Thyroid gland (tissue), 4 donors: ENCODE measurements at regions not wholly inside any gene's neighbourhood (a gene's known extent, or its start where the extent isn't known, plus 50 kb on each side); places are given as distances from the start of the nearest gene placed in this dataset.
A peak's percentile ranks its signal among the peaks of the same experiment; 100 is the strongest.

ENCODE experiments used
- DNase-seq, 2 donors: peaks; one replicate each; pipeline ENCODE4 v3.0.0-alpha.2; 2019
- H3K27ac ChIP-seq, 3 donors: fragments of 200-600 bp; sonication (generic); 1 replicate in 2 of 3; 2 replicates in 1 of 3; pipeline ENCODE4 v1.5.1; 2016 to 2019; ENCODE audit warnings: mild to moderate bottlenecking in 1 of 3, moderate library complexity in 1 of 3
- H3K27me3 ChIP-seq: fragments of 200-600 bp; sonication (generic); one replicate; pipeline ENCODE4 v1.5.1; 2019
- H3K36me3 ChIP-seq, 2 donors: fragments of 200-600 bp; sonication (generic); one replicate each; pipeline ENCODE4 v1.5.1; 2016 to 2019
- H3K4me1 ChIP-seq, 2 donors: fragments of 200-600 bp; sonication (generic); one replicate each; pipeline ENCODE4 v1.5.1; 2017 to 2019
- H3K4me3 ChIP-seq, 3 donors: fragments of 200-600 bp; sonication (generic); replicated peaks in 1 of 3; 1 replicate in 2 of 3; 2 replicates in 1 of 3; pipeline ENCODE4 v1.5.1; 2016; ENCODE audit warnings: mild to moderate bottlenecking in 1 of 3
- H3K9me3 ChIP-seq: fragments of 200-600 bp; sonication (generic); one replicate; pipeline ENCODE4 v1.5.1; 2017
- CTCF ChIP-seq, 6 experiments: fragments of 200-600 bp in 3 of 6; fragments of 450-650 bp in 3 of 6; sonication (generic) in 3 of 6; IDR thresholded peaks; one replicate each; pipeline ENCODE4 v1.5.1; 2016 to 2019; ENCODE audit warnings: antibody characterized with exemption in 6 of 6, mild to moderate bottlenecking in 2 of 6, inconsistent platforms in 1 of 6, moderate library complexity in 1 of 6
- POLR2A ChIP-seq, 2 donors: fragments of 450-650 bp; IDR thresholded peaks; one replicate each; pipeline ENCODE4 v1.6.1; 2017; ENCODE audit warnings: antibody characterized with exemption in 2 of 2, mild to moderate bottlenecking in 2 of 2, moderate library complexity in 1 of 2
- WGBS, 2 donors: methylation state at CpG; one replicate each; pipeline ENCODE4 v1.1.5; 2017; 5-methylcytosine and 5-hydroxymethylcytosine counted together
- intact Hi-C: fragments of 100-400 bp; cut with DNase I; formaldehyde crosslinking; loops from one replicate; pipeline ENCODE4 v1.15.1; 2023

DNA sequence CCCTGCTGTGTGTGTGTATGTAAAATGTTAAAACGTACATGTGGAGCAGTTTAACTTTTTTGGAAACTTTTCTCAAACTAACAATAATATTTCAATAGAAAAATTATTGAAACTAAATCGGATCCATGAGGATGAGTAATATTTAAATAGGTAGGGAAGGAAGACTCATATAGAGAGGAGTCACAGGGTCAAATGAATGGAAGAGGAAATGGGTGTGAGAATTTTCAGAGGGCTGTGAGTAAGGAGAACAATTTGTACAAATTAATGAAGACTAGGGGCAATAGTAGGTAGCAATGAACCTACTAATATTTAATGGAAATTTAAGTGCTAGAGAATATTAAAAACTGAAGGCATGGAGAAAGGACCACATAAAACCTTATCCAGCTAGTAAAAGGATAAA is 290.7 kb upstream of the PCDH18 start:
- no peaks in the 10 kb centered on the region for H3K4me1 ChIP-seq
- H3K4me3 ChIP-seq: no peak overlapping the region
- no peaks in the 10 kb centered on the region for H3K36me3 ChIP-seq
- no peaks in the 10 kb centered on the region for H3K9me3 ChIP-seq
- H3K27me3 ChIP-seq: no peaks in the 10 kb centered on the region
- 86% methylated on average over 2 of the region's 2 CpGs for WGBS, 2 donors
- TF ChIP-seq CTCF (IDR thresholded peaks at IDR 0.05) (no peak), POLR2A (IDR thresholded peaks at IDR 0.05) (no peak)
- DNase-seq: no peak
- no peak overlapping the region for H3K27ac ChIP-seq
- intact Hi-C loops: no loop called here

DNA sequence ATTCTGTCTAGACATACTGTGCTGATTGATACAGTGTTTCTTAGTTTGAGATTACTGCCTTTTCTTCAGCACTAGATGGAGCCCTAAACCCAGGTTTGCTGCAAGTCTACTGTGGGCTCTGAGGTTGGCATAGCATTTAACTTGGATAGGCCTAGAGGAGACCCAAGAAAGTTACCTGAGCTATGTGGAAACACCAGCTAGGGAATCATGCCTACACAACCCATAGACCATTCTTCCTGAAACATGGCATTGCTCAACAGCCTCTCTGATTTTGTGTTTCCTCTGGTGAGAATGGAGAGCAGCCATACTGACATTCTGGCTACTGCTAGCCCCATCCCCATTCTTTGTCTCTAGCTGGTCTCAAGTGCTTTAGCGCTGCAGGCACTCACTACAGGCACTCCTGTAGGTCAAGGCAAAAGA is 287.7 kb upstream of the PCDH18 start:
- Histone ChIP-seq H3K4me1 (no peaks in the 10 kb centered on the region), H3K27ac (no peak overlapping the region), H3K4me3 (no peak overlapping the region), H3K9me3 (no peaks in the 10 kb centered on the region), H3K27me3 (no peaks in the 10 kb centered on the region), H3K36me3 (no peaks in the 10 kb centered on the region)
- DNase-seq: peak; percentile 8 to 29
- TF ChIP-seq CTCF (IDR thresholded peaks at IDR 0.05) (peak in 4 of 6 experiments; percentile 58 to 73 (median 68)), POLR2A (IDR thresholded peaks at IDR 0.05) (no peak)
- WGBS, 2 donors: 94 to 100% methylated on average over 1 of the region's 1 CpG
- intact Hi-C loops: loop anchor here (10.0 kb wide), 1 partner anchor 275 kb away; no protein-coding TSS in a partner anchor

DNA sequence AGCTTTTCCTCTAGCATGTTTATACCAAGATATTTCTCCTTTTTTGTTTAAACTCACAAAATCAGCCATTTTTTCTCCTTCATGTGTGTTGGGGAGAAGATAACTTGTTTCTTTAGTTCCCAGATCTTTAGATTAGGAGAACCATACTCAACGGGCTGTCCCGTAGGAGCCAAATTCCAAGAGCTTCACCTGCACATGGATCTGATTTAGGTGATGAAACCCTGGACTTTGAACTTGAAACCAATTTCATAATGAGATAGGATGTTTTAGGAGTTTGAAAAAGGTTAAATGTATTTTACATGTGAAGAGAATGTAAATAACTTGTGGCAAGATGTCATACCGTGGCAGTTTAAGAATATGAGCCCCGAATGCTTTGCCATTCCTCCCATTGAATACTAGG is 280.0 kb upstream of the PCDH18 start:
- H3K27ac ChIP-seq: no peak overlapping the region
- H3K36me3 ChIP-seq: no peaks in the 10 kb centered on the region
- H3K9me3 ChIP-seq: no peaks in the 10 kb centered on the region
- H3K4me3 ChIP-seq: no peak overlapping the region
- intact Hi-C loops: loop anchor here (10.0 kb wide), 1 partner anchor 283 kb away; no protein-coding TSS in a partner anchor
- 93 to 95% methylated on average over 4 of the region's 4 CpGs for WGBS, 2 donors
- TF ChIP-seq CTCF (IDR thresholded peaks at IDR 0.05) (no peak), POLR2A (IDR thresholded peaks at IDR 0.05) (no peak)
- no peaks in the 10 kb centered on the region for H3K4me1 ChIP-seq
- no peak for DNase-seq
- no peaks in the 10 kb centered on the region for H3K27me3 ChIP-seq

- H3K4me3 ChIP-seq: no peak overlapping the region
- H3K4me1 ChIP-seq: no peaks in the 10 kb centered on the region
- DNase-seq: no peak
- no peaks in the 10 kb centered on the region for H3K36me3 ChIP-seq
- no peaks in the 10 kb centered on the region for H3K9me3 ChIP-seq
- H3K27me3 ChIP-seq: no peaks in the 10 kb centered on the region
- H3K27ac ChIP-seq: no peak overlapping the region
- WGBS, 2 donors: 93% methylated on average over 3 of the region's 3 CpGs
- TF ChIP-seq POLR2A (IDR thresholded peaks at IDR 0.05) (no peak), CTCF (IDR thresholded peaks at IDR 0.05) (no peak)
- intact Hi-C loops: no loop called here
These were observed 274.1 kb upstream of the PCDH18 start for GRCh38 chr4:137806420-137806819.

GRCh38 chr4:137804906-137805495 is 272.7 kb upstream of the PCDH18 start:
- Histone ChIP-seq H3K4me1 (no peaks in the 10 kb centered on the region), H3K36me3 (no peaks in the 10 kb centered on the region), H3K9me3 (no peaks in the 10 kb centered on the region), H3K4me3 (no peak overlapping the region), H3K27ac (no peak overlapping the region), H3K27me3 (no peaks in the 10 kb centered on the region)
- intact Hi-C loops: no loop called here
- TF ChIP-seq CTCF (IDR thresholded peaks at IDR 0.05) (no peak), POLR2A (IDR thresholded peaks at IDR 0.05) (no peak)
- 90 to 91% methylated on average over 10 of the region's 10 CpGs for WGBS, 2 donors
- DNase-seq: no peak
